HepG2 (cell line): ENCODE measurements at regions not wholly inside any gene's neighbourhood (a gene's known extent, or its start where the extent isn't known, plus 50 kb on each side); places are given as distances from the start of the nearest gene placed in this dataset.
A peak's percentile ranks its signal among the peaks of the same experiment; 100 is the strongest.

Experiments used
- CTCF ChIP-seq: sonication (generic); formaldehyde crosslinking; IDR thresholded peaks from 2 replicates; pipeline ENCODE4 v1.5.0; 2020; ENCODE audit warnings: mild to moderate bottlenecking, missing genetic modification reagents, moderate library complexity
- NR2F1 ChIP-seq, 2 experiments: fragments of 450-650 bp in 1 of 2; formaldehyde crosslinking in 1 of 2; IDR thresholded peaks; 2 replicates each; pipeline versions ENCODE4 v1.5.0 to v1.6.1; 2016 to 2020; ENCODE audit warnings: mild to moderate bottlenecking in 1 of 2, missing compliant biosample characterization in 1 of 2, missing genetic modification reagents in 1 of 2, moderate library complexity in 1 of 2
- ZNF547 ChIP-seq: sonication (generic); formaldehyde crosslinking; IDR thresholded peaks from 2 replicates; pipeline ENCODE4 v1.5.1; 2020; ENCODE audit warnings: mild to moderate bottlenecking, missing genetic modification reagents

GRCh38 chr12:90013409-90013808 lies 304.8 kb upstream of the ATP2B1 start:
- TF ChIP-seq NR2F1 (CRISPR knock-in tag; IDR thresholded peaks at IDR 0.05): no peak
- TF ChIP-seq CTCF (CRISPR knock-in tag): peak; percentile 35; the same call in 1 of the 2 replicates
- no peak for TF ChIP-seq ZNF547 (CRISPR knock-in tag)
